GM11168 (cell line): ENCODE measurements at regions not wholly inside any gene's neighbourhood (a gene's known extent, or its start where the extent isn't known, plus 50 kb on each side); places are given as distances from the start of the nearest gene placed in this dataset.

Experiments
- in situ Hi-C: fragments of 300-500 bp; cut with MboI; formaldehyde crosslinking; loops from one replicate; pipeline ENCODE4 v1.12.0; 2022; ENCODE audit warnings: low sequenced_read_pairs; ENCODE audit not compliant: unreplicated experiment

- in situ Hi-C loops: no loop called here
Observed at GRCh38 chr18:38321262-38321661, 755.7 kb upstream of the CELF4 start.

GRCh38 chr18:38318416-38318815 is 752.8 kb upstream of the CELF4 start:
- in situ Hi-C loops: no loop called here

- in situ Hi-C loops: no loop called here
Observed at GRCh38 chr18:38313831-38314230, 748.2 kb upstream of the CELF4 start.

- in situ Hi-C loops: no loop called here
Observed at GRCh38 chr18:38312532-38312931, 746.9 kb upstream of the CELF4 start.

- in situ Hi-C loops: no loop called here
Observed at GRCh38 chr18:38310936-38311335, 745.3 kb upstream of the CELF4 start.

- in situ Hi-C loops: no loop called here
Observed at GRCh38 chr18:38307914-38308313, 742.3 kb upstream of the CELF4 start.

- in situ Hi-C loops: no loop called here
Observed at GRCh38 chr18:38305961-38306360, 740.4 kb upstream of the CELF4 start.

- in situ Hi-C loops: no loop called here
Observed at GRCh38 chr18:38301621-38302020, 736.0 kb upstream of the CELF4 start.

GRCh38 chr18:38297910-38298309 is 732.3 kb upstream of the CELF4 start:
- in situ Hi-C loops: no loop called here

- in situ Hi-C loops: no loop called here
Observed at GRCh38 chr18:38290229-38290628, 724.6 kb upstream of the CELF4 start.

- in situ Hi-C loops: no loop called here
Observed at GRCh38 chr18:38284972-38285371, 719.4 kb upstream of the CELF4 start.

GRCh38 chr18:38263066-38263465 is 697.5 kb upstream of the CELF4 start:
- in situ Hi-C loops: no loop called here

GRCh38 chr18:38262661-38263060 is 697.1 kb upstream of the CELF4 start:
- in situ Hi-C loops: no loop called here

GRCh38 chr18:38257661-38258060 is 692.1 kb upstream of the CELF4 start:
- in situ Hi-C loops: no loop called here

- in situ Hi-C loops: no loop called here
Observed at GRCh38 chr18:38256366-38256765, 690.8 kb upstream of the CELF4 start.

- in situ Hi-C loops: no loop called here
Observed at GRCh38 chr18:38250971-38251370, 685.4 kb upstream of the CELF4 start.

GRCh38 chr18:38244480-38244879 is 678.9 kb upstream of the CELF4 start:
- in situ Hi-C loops: no loop called here

- in situ Hi-C loops: no loop called here
Observed at GRCh38 chr18:38243291-38243690, 677.7 kb upstream of the CELF4 start.

- in situ Hi-C loops: no loop called here
Observed at GRCh38 chr18:38241736-38242135, 676.1 kb upstream of the CELF4 start.

GRCh38 chr18:38241216-38241615 is 675.6 kb upstream of the CELF4 start:
- in situ Hi-C loops: no loop called here

GRCh38 chr18:38239606-38240005 is 674.0 kb upstream of the CELF4 start:
- in situ Hi-C loops: no loop called here

GRCh38 chr18:38237796-38238195 is 672.2 kb upstream of the CELF4 start:
- in situ Hi-C loops: no loop called here

GRCh38 chr18:38221476-38222100 is 656.0 kb upstream of the CELF4 start:
- in situ Hi-C loops: no loop called here
